AG04449 (cell line): ENCODE measurements at regions not wholly inside any gene's neighbourhood (a gene's known extent, or its start where the extent isn't known, plus 50 kb on each side); places are given as distances from the start of the nearest gene placed in this dataset.

Source experiments
- CTCF ChIA-PET: fragments of 350-600 bp; formaldehyde crosslinking; extraction: SDS; loops from one replicate; lab custom pipeline; 2021; ENCODE audit warnings: antibody characterized with exemption; lab: Yijun Ruan, JAX
- POLR2A ChIA-PET: fragments of 400-600, 350-600 bp; formaldehyde crosslinking; extraction: SDS; loops from one replicate; lab custom pipeline; 2020; ENCODE audit warnings: antibody characterized with exemption, inconsistent platforms; lab: Yijun Ruan, JAX
- DNase-seq: peaks from one replicate; pipeline ENCODE4 v3.0.0-alpha.2; 2010; ENCODE audit warnings: low read depth, low spot score
- H3K4me3 ChIP-seq: 2 replicates; pipeline ENCODE4 v1.5.1; 2011; ENCODE audit warnings: low read depth, mild to moderate bottlenecking, control low read depth, low read length
- TF ChIP-seq, protein P1 (sequence below): IDR thresholded peaks from one replicate; pipeline ENCODE4 v1.5.1; 2011; ENCODE audit warnings: mild to moderate bottlenecking, moderate library complexity, low read length, control low read depth, inconsistent platforms; ENCODE audit not compliant: insufficient read depth; ENCODE audit errors: missing control alignments

DNA sequence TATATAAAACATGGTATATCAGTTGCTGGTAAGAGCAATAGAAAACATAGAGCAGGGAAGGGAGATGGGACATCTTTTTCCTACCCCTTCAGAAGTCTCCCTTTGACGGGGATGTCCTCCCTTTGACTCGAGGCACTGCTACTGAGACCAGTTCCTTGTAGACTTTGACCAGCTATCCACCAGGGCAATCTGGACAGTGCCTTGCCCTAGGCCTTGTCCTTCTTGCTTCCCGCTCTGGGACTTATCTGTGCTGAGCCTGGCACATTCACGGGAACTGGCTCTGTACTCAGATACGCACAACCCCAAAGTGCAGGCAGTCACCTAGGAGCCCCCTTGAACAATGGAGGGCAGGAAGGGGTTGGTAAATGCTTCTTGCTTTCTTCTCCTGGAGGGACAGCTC lies 116.6 kb upstream of the ANKH start:
- ChIA-PET POLR2A (no interaction called here), CTCF (interaction anchor here (0.7 to 4.5 kb wide), 2 partner anchors 9 to 15 kb away, joined by 3 to 29 read pairs; no protein-coding TSS in a partner anchor)
- DNase-seq, result no peak
- TF ChIP-seq, protein P1, sequence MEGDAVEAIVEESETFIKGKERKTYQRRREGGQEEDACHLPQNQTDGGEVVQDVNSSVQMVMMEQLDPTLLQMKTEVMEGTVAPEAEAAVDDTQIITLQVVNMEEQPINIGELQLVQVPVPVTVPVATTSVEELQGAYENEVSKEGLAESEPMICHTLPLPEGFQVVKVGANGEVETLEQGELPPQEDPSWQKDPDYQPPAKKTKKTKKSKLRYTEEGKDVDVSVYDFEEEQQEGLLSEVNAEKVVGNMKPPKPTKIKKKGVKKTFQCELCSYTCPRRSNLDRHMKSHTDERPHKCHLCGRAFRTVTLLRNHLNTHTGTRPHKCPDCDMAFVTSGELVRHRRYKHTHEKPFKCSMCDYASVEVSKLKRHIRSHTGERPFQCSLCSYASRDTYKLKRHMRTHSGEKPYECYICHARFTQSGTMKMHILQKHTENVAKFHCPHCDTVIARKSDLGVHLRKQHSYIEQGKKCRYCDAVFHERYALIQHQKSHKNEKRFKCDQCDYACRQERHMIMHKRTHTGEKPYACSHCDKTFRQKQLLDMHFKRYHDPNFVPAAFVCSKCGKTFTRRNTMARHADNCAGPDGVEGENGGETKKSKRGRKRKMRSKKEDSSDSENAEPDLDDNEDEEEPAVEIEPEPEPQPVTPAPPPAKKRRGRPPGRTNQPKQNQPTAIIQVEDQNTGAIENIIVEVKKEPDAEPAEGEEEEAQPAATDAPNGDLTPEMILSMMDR, result no peak
- H3K4me3 ChIP-seq, result no peak overlapping the region

DNA sequence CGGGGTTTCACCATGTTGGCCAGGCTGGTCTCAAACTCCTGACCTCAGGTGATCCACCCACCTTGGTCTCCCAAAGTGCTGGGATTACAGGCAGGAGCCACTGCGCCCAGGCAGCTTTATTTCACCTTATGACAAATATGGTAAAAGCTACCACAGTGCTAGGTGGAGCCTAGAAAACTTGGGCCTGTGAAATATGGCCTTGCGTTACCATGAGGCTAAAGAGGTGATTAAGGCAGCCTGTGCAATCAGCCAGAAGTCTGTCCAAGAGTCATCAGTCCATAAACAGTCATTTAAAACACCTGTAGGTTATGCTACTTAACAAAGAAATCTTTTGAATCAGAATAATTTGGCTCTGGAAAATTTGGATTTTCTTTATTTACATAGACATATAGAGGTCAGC lies 114.8 kb upstream of the ANKH start:
- no peak for DNase-seq
- TF ChIP-seq, protein P1, result no peak
- ChIA-PET CTCF (interaction anchor here (0.7 to 4.5 kb wide), 3 partner anchors 16 to 259 kb away, joined by 3 to 29 read pairs (median 8); no protein-coding TSS in a partner anchor), POLR2A (no interaction called here)
- H3K4me3 ChIP-seq, result no peak overlapping the region

DNA sequence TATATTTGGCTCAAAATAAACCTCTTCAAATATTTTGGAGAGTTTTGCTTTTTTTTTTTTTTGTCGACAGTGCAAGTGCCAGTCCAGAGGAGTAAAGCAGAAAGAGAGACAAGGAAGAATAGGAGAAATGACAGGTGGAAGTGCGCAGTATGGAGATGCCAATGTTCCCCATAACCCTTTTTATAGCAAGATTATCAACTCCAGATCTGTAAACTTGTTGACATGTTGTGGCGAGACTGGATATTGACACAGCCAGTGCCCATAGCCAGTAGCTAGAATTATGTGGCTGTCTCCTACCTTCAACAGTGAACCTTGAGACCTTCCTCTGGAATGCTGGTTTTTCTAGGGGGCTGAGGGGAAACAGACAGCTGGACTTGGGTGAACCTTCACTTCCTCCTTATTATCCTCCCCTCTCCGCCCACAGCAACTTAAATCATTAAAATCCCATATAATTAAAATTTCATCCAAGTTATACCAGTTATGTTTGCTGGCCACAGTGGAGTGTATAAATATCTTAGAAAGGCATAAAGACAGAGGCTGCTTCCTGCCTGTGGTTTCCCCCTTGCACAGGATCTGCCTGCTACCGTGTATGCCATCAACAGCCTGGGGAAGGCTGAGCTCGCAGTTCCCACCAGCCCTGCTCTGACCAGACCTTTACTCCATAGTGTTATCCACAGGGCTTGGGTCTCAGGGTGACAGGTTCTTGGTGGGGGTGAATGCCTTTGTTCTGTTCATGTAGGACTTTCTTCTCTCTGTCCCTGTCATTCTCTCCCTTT lies 112.3 kb upstream of the ANKH start:
- DNase-seq, result no peak
- ChIA-PET POLR2A (no interaction called here), CTCF (interaction anchor here (1.2 kb wide), 1 partner anchor 9 kb away, joined by 3 read pairs; no protein-coding TSS in a partner anchor)
- no peak overlapping the region for H3K4me3 ChIP-seq
- TF ChIP-seq, protein P1, result no peak

DNA sequence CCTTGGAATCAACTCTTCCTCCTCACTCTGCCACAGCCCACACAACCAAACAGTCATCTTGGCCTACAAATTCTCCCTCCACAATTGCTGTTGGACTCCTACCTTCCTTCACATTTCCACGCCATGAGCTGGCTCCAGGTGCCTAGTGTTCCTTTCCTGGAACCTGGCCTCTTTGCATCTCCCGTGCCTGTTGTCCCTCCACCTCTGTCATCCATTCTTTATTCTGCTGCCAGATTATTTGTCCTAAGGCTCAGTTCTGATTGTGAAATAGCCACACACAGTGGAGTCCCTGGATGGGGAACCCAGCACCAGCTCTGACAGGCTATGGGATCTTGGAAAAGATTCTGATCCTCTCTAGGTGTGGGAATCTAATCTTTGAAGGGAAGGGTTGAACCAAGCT lies 109.1 kb upstream of the ANKH start:
- ChIA-PET CTCF (interaction anchor here (1.9 kb wide), 1 partner anchor 23 kb away, joined by 6 read pairs; no protein-coding TSS in a partner anchor), POLR2A (no interaction called here)
- no peak for DNase-seq

DNA sequence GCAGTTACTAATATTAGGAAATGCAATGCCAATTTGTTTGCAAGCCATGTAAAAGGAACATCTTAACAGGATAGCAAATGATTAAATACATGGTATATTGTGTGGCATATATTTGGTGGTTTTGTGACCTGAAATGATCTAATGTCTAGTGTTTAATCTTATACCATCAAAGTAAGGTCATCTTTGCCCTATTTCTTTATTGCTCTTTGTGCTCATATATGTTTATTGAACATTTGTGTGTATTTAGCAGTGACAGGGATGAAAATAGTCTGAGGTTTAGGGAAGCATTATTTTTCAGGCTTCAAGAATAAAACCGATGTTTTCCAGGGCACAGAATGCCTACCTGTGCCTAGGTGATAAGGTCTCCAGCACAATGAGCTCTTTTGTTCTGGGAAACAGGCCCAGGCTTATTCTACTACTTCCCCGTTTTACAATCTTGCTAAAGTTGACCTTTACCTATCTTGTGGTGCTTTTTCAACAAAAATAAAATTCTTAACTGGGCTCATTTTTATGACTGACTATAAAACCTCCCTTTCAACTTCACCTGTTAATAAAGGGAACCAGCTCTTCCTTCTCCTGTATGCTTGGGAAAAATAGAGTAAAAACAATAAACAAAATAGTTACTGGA lies 105.6 kb upstream of the ANKH start:
- ChIA-PET POLR2A (no interaction called here), CTCF (no interaction called here)
- DNase-seq, result no peak
- no peak overlapping the region for H3K4me3 ChIP-seq
- TF ChIP-seq, protein P1, result no peak

More for the DNA sequence above, 109.1 kb upstream of the ANKH start:
- TF ChIP-seq, protein P1, result no peak
- no peak overlapping the region for H3K4me3 ChIP-seq

DNA sequence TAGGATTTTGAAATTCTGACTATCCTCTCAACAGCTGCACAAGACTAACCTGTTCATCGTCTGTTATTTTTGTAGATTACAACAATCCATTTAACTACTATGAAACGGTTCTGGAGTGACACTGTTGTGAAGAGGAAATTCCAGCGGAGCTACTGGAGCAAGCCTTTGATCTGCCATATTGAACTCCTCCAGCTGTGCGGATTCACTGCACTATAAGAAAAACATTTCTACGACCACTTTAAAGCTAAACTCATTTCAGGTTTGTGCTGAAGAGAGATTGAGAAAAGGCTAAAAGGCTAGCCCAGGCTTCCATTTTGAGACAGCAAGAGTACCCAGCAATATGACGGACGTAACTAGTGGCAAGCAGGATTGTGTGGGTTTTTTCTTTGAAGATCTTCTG lies 104.9 kb upstream of the ANKH start:
- H3K4me3 ChIP-seq, result no peak overlapping the region
- TF ChIP-seq, protein P1, result no peak
- ChIA-PET POLR2A (no interaction called here), CTCF (no interaction called here)
- no peak for DNase-seq
